Fibroblast of lung (primary cell): ENCODE measurements at regions not wholly inside any gene's neighbourhood (a gene's known extent, or its start where the extent isn't known, plus 50 kb on each side); places are given as distances from the start of the nearest gene placed in this dataset.
"Not testable (repeated sequence)": the region's sequence is repeated elsewhere in the genome, so short reads cannot be mapped to it uniquely, and the experiment has no call there.

Experiments used
- EZH2 ChIP-seq: IDR thresholded peaks from 2 replicates; pipeline ENCODE4 v1.5.1; 2012; ENCODE audit warnings: low read length, control low read depth, mild to moderate bottlenecking; ENCODE audit errors: missing control alignments
- TF ChIP-seq, protein P1 (sequence below), 2 donors: IDR thresholded peaks in 1 of 2; conservative IDR thresholded peaks in 1 of 2; 1 replicate in 1 of 2; 2 replicates in 1 of 2; pipeline ENCODE4 v1.5.1; 2011 to 2012; ENCODE audit warnings: low read length in 2 of 2, control low read depth in 1 of 2, inconsistent platforms in 1 of 2, low read depth in 1 of 2, mild to moderate bottlenecking in 1 of 2

DNA sequence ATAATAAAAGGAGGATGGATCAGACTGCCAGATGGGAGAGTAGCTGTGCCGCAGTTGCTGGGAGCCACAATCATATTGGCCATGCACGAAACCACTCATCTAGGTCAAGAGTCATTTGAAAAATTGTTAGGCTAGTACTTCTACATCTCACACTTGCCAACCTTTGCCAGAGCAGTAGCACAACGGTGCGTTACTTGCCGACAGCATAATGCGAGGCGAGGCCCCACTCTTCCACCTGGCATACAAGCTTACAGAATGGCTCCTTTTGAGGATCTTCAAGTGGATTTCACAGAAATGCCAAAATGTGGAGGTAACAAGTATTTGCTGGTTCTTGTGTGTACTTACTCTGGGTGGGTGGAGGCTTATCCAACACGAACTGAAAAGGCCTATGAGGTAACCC, 268.3 kb upstream of the ATXN7L3B start:
- TF ChIP-seq, protein P1, sequence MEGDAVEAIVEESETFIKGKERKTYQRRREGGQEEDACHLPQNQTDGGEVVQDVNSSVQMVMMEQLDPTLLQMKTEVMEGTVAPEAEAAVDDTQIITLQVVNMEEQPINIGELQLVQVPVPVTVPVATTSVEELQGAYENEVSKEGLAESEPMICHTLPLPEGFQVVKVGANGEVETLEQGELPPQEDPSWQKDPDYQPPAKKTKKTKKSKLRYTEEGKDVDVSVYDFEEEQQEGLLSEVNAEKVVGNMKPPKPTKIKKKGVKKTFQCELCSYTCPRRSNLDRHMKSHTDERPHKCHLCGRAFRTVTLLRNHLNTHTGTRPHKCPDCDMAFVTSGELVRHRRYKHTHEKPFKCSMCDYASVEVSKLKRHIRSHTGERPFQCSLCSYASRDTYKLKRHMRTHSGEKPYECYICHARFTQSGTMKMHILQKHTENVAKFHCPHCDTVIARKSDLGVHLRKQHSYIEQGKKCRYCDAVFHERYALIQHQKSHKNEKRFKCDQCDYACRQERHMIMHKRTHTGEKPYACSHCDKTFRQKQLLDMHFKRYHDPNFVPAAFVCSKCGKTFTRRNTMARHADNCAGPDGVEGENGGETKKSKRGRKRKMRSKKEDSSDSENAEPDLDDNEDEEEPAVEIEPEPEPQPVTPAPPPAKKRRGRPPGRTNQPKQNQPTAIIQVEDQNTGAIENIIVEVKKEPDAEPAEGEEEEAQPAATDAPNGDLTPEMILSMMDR (conservative IDR thresholded peaks at IDR 0.05 in 1 of 2, IDR thresholded peaks at IDR 0.05 in 1 of 2; ENCODE audit: low read depth in 1 of 2, low read length in 2 of 2) = not testable (repeated sequence)
- TF ChIP-seq EZH2 = not testable (repeated sequence)
